Endothelial cell of umbilical vein (primary cell): ENCODE measurements at regions not wholly inside any gene's neighbourhood (a gene's known extent, or its start where the extent isn't known, plus 50 kb on each side); places are given as distances from the start of the nearest gene placed in this dataset.

ENCODE experiments used
- BruUV-seq: library from RNA; stranded (reverse); fragments of 400-500 nt; replicated peaks from 2 replicates; lab custom pipeline; 2021; lab: Mats Ljungman, UMichigan
- CTCF ChIA-PET: fragments of 300-600, 350-600 bp; sonication (Branson Sonifier 250); formaldehyde crosslinking; loops from one replicate; lab custom pipeline; 2021; ENCODE audit warnings: antibody characterized with exemption, inconsistent platforms; lab: Charles Lee
- POLR2A ChIA-PET: fragments of 300-600, 350-600 bp; sonication (Branson Sonifier 250); formaldehyde crosslinking; loops from one replicate; lab custom pipeline; 2021; ENCODE audit warnings: antibody characterized with exemption, inconsistent platforms; lab: Charles Lee
- DNase-seq: peaks from one replicate; pipeline ENCODE4 v3.0.0-alpha.2; 2011; ENCODE audit warnings: low read depth, low spot score
- FAIRE-seq: peaks from 2 replicates; lab custom pipeline; 2011; peaks lifted over from hg19 to GRCh38; lab: Jason Lieb, UNC
- H2AFZ ChIP-seq: 2 replicates; pipeline ENCODE4 v1.6.0; 2012; ENCODE audit warnings: low read depth, low read length, control low read depth, inconsistent platforms
- H3K27ac ChIP-seq: 2 replicates; pipeline ENCODE4 v1.5.1; 2011; ENCODE audit warnings: low read depth, mild to moderate bottlenecking, control low read depth, low read length, moderate library complexity; ENCODE audit not compliant: insufficient read depth
- H3K27me3 ChIP-seq, 2 experiments: 2 replicates each; pipeline versions ENCODE4 v1.6.0 to v1.6.1; 2011; ENCODE audit warnings: low read length in 2 of 2, mixed read lengths in 1 of 2; ENCODE audit not compliant: control insufficient read depth in 2 of 2, insufficient read depth in 2 of 2
- H3K36me3 ChIP-seq, 2 experiments: 2 replicates in 1 of 2; 3 replicates in 1 of 2; pipeline ENCODE4 v1.5.1; 2011; ENCODE audit warnings: low read length in 2 of 2, mild to moderate bottlenecking in 1 of 2, moderate library complexity in 1 of 2; ENCODE audit not compliant: control insufficient read depth in 2 of 2, insufficient read depth in 2 of 2; ENCODE audit errors: extremely low read depth in 1 of 2
- H3K4me1 ChIP-seq: 3 replicates; pipeline ENCODE4 v1.5.1; 2011; ENCODE audit warnings: mild to moderate bottlenecking, low read length; ENCODE audit not compliant: control insufficient read depth, insufficient read depth; ENCODE audit errors: extremely low read depth
- H3K4me2 ChIP-seq: 2 replicates; pipeline ENCODE4 v1.6.1; 2011; ENCODE audit warnings: low read length, control low read depth, mixed read lengths; ENCODE audit not compliant: insufficient read depth
- H3K4me3 ChIP-seq, 3 experiments: fragments of 200-600 bp in 1 of 3; sonication (generic), shearing (Covaris generic) in 1 of 3; replicated peaks in 1 of 3; 2 replicates each; pipeline ENCODE4 v1.5.1; 2011 to 2016; ENCODE audit warnings: control low read depth in 3 of 3, low read length in 3 of 3, mild to moderate bottlenecking in 2 of 3, inconsistent platforms in 1 of 3, low read depth in 1 of 3, moderate library complexity in 1 of 3; ENCODE audit not compliant: insufficient read depth in 1 of 3
- H3K79me2 ChIP-seq: 2 replicates; pipeline ENCODE4 v1.6.0; 2012; ENCODE audit warnings: low read length, inconsistent platforms; ENCODE audit not compliant: control insufficient read depth, insufficient read depth
- H3K9ac ChIP-seq: replicated peaks from 2 replicates; pipeline ENCODE3; 2011; ENCODE audit warnings: low read length, control low read depth; ENCODE audit not compliant: insufficient read depth; ENCODE audit errors: extremely low read depth
- H3K9me1 ChIP-seq: replicated peaks from 3 replicates; pipeline ENCODE4 v1.6.0; 2011; ENCODE audit warnings: mild to moderate bottlenecking, low read length; ENCODE audit not compliant: control insufficient read depth, insufficient read depth; ENCODE audit errors: extremely low read depth
- H3K9me3 ChIP-seq: replicated peaks from 2 replicates; pipeline ENCODE4 v1.5.1; 2012; ENCODE audit warnings: low read length, inconsistent platforms; ENCODE audit not compliant: control insufficient read depth, insufficient read depth
- H4K20me1 ChIP-seq: replicated peaks from 2 replicates; pipeline ENCODE3; 2011; ENCODE audit warnings: mild to moderate bottlenecking, low read length; ENCODE audit not compliant: control insufficient read depth, insufficient read depth; ENCODE audit errors: extremely low read depth
- EZH2 ChIP-seq: IDR thresholded peaks from 2 replicates; pipeline ENCODE4 v1.6.1; 2012; ENCODE audit warnings: borderline replicate concordance, low read depth, mild to moderate bottlenecking, moderate library complexity, low read length, inconsistent platforms; ENCODE audit not compliant: severe bottlenecking
- FOS ChIP-seq: IDR thresholded peaks from 2 replicates; pipeline ENCODE4 v1.6.1; 2011; ENCODE audit warnings: mild to moderate bottlenecking, low read length, moderate library complexity, borderline replicate concordance; ENCODE audit not compliant: insufficient read depth
- GATA2 ChIP-seq: IDR thresholded peaks from 2 replicates; pipeline ENCODE4 v1.7.0; 2011; ENCODE audit warnings: low read depth, mild to moderate bottlenecking, moderate library complexity, mixed read lengths, low read length; ENCODE audit not compliant: insufficient read length, insufficient read depth
- JUN ChIP-seq: IDR thresholded peaks from 2 replicates; pipeline ENCODE4 v1.6.1; 2011; ENCODE audit warnings: borderline replicate concordance, low read depth; ENCODE audit not compliant: insufficient read length, insufficient read depth
- MYC ChIP-seq: IDR thresholded peaks from one replicate; pipeline ENCODE4 v1.6.1; 2011; ENCODE audit warnings: mild to moderate bottlenecking, low read depth, low read length
- POLR2A ChIP-seq: IDR thresholded peaks from 2 replicates; pipeline ENCODE4 v1.6.1; 2012; ENCODE audit warnings: low read depth, mild to moderate bottlenecking, control low read depth, low read length
- POLR2AphosphoS5 ChIP-seq: IDR thresholded peaks from 2 replicates; pipeline ENCODE4 v1.6.1; 2012; ENCODE audit warnings: low read depth, mild to moderate bottlenecking, control low read depth, low read length, moderate library complexity; ENCODE audit not compliant: insufficient read depth
- dilution Hi-C: fragments of 300-500 bp; cut with MboI; formaldehyde crosslinking; loops from one replicate; pipeline ENCODE4 v1.15.0; 2019; ENCODE audit warnings: low sequenced_read_pairs; ENCODE audit not compliant: extremely low pct_ligation_motif_present
- intact Hi-C: fragments of 100-400 bp; cut with micrococcal nuclease; formaldehyde crosslinking; loops from one replicate; pipeline ENCODE4 v1.10.0; 2022
- TF ChIP-seq, protein P1 (sequence below): IDR thresholded peaks from 2 replicates; pipeline ENCODE4 v1.6.1; 2011; ENCODE audit not compliant: insufficient read depth, insufficient read length
- TF ChIP-seq, protein P2 (sequence below), 2 donors: IDR thresholded peaks; 1 replicate in 1 of 2; 2 replicates in 1 of 2; pipeline ENCODE4 v1.5.1; 2011; ENCODE audit warnings: low read length in 2 of 2, mild to moderate bottlenecking in 2 of 2, moderate library complexity in 2 of 2, control low read depth in 1 of 2, inconsistent platforms in 1 of 2, low read depth in 1 of 2; ENCODE audit not compliant: insufficient read depth in 1 of 2; ENCODE audit errors: extremely low read depth in 1 of 2

DNA sequence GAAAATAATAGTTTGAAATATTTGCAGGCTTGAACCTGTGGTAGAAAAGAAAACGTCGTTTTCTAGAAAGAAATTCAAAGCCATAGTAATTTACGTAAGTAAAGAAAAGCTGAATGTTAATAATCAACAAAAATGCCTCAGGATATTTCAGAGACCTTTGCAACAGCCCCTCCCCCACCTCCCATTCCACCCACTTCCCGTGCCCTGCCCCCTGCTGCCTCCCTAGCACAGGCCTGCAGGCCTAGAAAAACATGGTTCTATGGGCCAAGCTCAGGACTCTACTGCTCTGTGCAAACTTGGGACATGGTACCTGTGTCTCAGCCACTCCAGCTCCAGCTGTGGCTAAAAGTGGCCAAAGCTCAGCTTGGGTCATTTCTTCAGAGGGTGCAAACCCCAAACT is 223.4 kb upstream of the RBMY1B start:
- Histone ChIP-seq H3K9me1 (no peaks in the 10 kb centered on the region), H3K4me3 (no peak overlapping the region), H2AFZ (no peak overlapping the region), H4K20me1 (no peaks in the 10 kb centered on the region), H3K9me3 (no peaks in the 10 kb centered on the region), H3K4me2 (no peak overlapping the region), H3K27ac (no peak overlapping the region), H3K9ac (no peak overlapping the region), H3K27me3 (no peaks in the 10 kb centered on the region), H3K36me3 (no peaks in the 10 kb centered on the region), H3K4me1 (no peaks in the 10 kb centered on the region), H3K79me2 (no peaks in the 10 kb centered on the region)
- DNase-seq: no peak
- FAIRE-seq: no peak
- POLR2A ChIA-PET: no interaction called here
- no peak for TF ChIP-seq POLR2A
- no peak for TF ChIP-seq MYC
- no peak for TF ChIP-seq JUN
- TF ChIP-seq, protein P1, sequence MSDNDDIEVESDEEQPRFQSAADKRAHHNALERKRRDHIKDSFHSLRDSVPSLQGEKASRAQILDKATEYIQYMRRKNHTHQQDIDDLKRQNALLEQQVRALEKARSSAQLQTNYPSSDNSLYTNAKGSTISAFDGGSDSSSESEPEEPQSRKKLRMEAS: no peak
- TF ChIP-seq, protein P2, sequence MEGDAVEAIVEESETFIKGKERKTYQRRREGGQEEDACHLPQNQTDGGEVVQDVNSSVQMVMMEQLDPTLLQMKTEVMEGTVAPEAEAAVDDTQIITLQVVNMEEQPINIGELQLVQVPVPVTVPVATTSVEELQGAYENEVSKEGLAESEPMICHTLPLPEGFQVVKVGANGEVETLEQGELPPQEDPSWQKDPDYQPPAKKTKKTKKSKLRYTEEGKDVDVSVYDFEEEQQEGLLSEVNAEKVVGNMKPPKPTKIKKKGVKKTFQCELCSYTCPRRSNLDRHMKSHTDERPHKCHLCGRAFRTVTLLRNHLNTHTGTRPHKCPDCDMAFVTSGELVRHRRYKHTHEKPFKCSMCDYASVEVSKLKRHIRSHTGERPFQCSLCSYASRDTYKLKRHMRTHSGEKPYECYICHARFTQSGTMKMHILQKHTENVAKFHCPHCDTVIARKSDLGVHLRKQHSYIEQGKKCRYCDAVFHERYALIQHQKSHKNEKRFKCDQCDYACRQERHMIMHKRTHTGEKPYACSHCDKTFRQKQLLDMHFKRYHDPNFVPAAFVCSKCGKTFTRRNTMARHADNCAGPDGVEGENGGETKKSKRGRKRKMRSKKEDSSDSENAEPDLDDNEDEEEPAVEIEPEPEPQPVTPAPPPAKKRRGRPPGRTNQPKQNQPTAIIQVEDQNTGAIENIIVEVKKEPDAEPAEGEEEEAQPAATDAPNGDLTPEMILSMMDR (IDR thresholded peaks at IDR 0.05; ENCODE audit: extremely low read depth in 1 of 2, insufficient read depth in 1 of 2, low read depth in 1 of 2, low read length in 2 of 2): no peak
- TF ChIP-seq GATA2: no peak
- TF ChIP-seq EZH2: no peak
- no peak for TF ChIP-seq FOS
- TF ChIP-seq POLR2AphosphoS5: no peak
- BruUV-seq: no TSS peak
- intact Hi-C loops (no loop called here), dilution Hi-C loops (no loop called here)
- CTCF ChIA-PET: no interaction called here
